BLaER1 treated with 17β-estradiol and CSF1 and Interleukin-3, amounts not matched to agents 10 nM and 100 nM (cell line): ENCODE measurements at regions not wholly inside any gene's neighbourhood (a gene's known extent, or its start where the extent isn't known, plus 50 kb on each side); places are given as distances from the start of the nearest gene placed in this dataset.

Experiments used
- H3K27ac ChIP-seq, 11 experiments: shearing (Covaris generic); formaldehyde crosslinking; 2 replicates each; pipeline ENCODE4 v1.8.1; 2022
- H3K27me3 ChIP-seq, 11 experiments: shearing (Covaris generic); formaldehyde crosslinking; 2 replicates each; pipeline ENCODE4 v1.8.1; 2022
- H3K36me3 ChIP-seq, 11 experiments: shearing (Covaris generic); formaldehyde crosslinking; 2 replicates each; pipeline ENCODE4 v1.8.1; 2022
- H3K4me1 ChIP-seq, 10 experiments: shearing (Covaris generic); formaldehyde crosslinking; 2 replicates each; pipeline ENCODE4 v1.8.1; 2022
- H3K4me2 ChIP-seq, 11 experiments: shearing (Covaris generic); formaldehyde crosslinking; 2 replicates each; pipeline ENCODE4 v1.8.1; 2022
- H3K4me3 ChIP-seq, 10 experiments: shearing (Covaris generic); formaldehyde crosslinking; 2 replicates each; pipeline ENCODE4 v1.8.1; 2022
- H3K9ac ChIP-seq, 11 experiments: shearing (Covaris generic); formaldehyde crosslinking; 2 replicates each; pipeline ENCODE4 v1.8.1; 2022
- H3K9me3 ChIP-seq, 11 experiments: shearing (Covaris generic); formaldehyde crosslinking; replicated peaks in 1 of 11; 2 replicates each; pipeline ENCODE4 v1.8.1; 2022
- H4K20me1 ChIP-seq, 11 experiments: shearing (Covaris generic); formaldehyde crosslinking; 2 replicates each; pipeline ENCODE4 v1.8.1; 2022
- Cebpa-rat ChIP-seq, 11 experiments: shearing (Covaris generic); IDR thresholded peaks; 2 replicates each; pipeline ENCODE4 v1.8.1; 2022

GRCh38 chr2:5227062-5227699 lies 465.0 kb upstream of the SOX11 start:
- H3K27ac ChIP-seq = no peak overlapping the region
- peak overlapping the region; percentile 1 to 62 (median 49); a peak in 20 of 22 replicates for H3K4me2 ChIP-seq
- no peak for TF ChIP-seq Cebpa-rat (IDR thresholded peaks at IDR 0.05)
- H3K36me3 ChIP-seq = no peaks in the 10 kb centered on the region
- H4K20me1 ChIP-seq = no peaks in the 10 kb centered on the region
- H3K9ac ChIP-seq = no peak overlapping the region
- no peaks in the 10 kb centered on the region for H3K27me3 ChIP-seq
- peaks cover 0 to 4% (median 0%) of the 10 kb centered on the region in 11 experiments; a peak in 1 of 22 replicates for H3K9me3 ChIP-seq
- H3K4me3 ChIP-seq = no peak overlapping the region
- peaks cover 0 to 8% (median 6%) of the 10 kb centered on the region in 10 experiments; a peak in 13 of 20 replicates for H3K4me1 ChIP-seq

- no peak overlapping the region for H3K27ac ChIP-seq
- H3K4me3 ChIP-seq = no peak overlapping the region
- no peaks in the 10 kb centered on the region for H3K27me3 ChIP-seq
- no peak for TF ChIP-seq Cebpa-rat (IDR thresholded peaks at IDR 0.05)
- no peaks in the 10 kb centered on the region for H3K36me3 ChIP-seq
- H3K4me1 ChIP-seq = peaks cover 0 to 8% (median 6%) of the 10 kb centered on the region in 10 experiments; a peak in 13 of 20 replicates
- H3K9me3 ChIP-seq = no peaks in the 10 kb centered on the region
- no peaks in the 10 kb centered on the region for H4K20me1 ChIP-seq
- H3K9ac ChIP-seq = no peak overlapping the region
- H3K4me2 ChIP-seq = no peak overlapping the region
These were observed 462.6 kb upstream of the SOX11 start for GRCh38 chr2:5229574-5229973.

DNA sequence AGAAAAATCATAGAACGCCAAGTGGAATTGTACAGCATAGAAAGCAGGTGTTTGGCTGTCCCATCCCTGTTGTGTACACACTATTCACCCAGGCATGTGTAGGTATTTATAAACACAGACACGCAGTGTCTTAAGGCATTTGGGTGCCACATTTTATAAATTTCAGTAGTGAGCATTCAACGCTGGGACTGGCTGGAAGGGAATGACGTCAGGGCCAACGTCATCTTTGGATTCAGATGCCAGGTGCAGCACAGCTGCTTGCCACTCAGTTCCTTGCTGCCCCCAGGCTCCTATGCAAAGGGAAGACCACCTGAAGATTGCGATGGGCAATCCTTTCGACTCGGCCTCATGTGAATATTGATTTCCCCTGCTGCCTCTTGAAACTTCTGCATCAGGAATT lies 461.7 kb upstream of the SOX11 start:
- Histone ChIP-seq H3K4me2 (no peak overlapping the region), H3K36me3 (no peaks in the 10 kb centered on the region), H4K20me1 (no peaks in the 10 kb centered on the region), H3K4me3 (no peak overlapping the region), H3K9me3 (no peaks in the 10 kb centered on the region), H3K9ac (no peak overlapping the region), H3K27ac (no peak overlapping the region), H3K27me3 (no peaks in the 10 kb centered on the region), H3K4me1 (peaks cover 0 to 8% (median 6%) of the 10 kb centered on the region in 10 experiments; a peak in 13 of 20 replicates)
- no peak for TF ChIP-seq Cebpa-rat (IDR thresholded peaks at IDR 0.05)

GRCh38 chr2:5230855-5231254 lies 461.3 kb upstream of the SOX11 start:
- Histone ChIP-seq H3K36me3 (no peaks in the 10 kb centered on the region), H3K27ac (no peak overlapping the region), H3K4me3 (no peak overlapping the region), H3K9me3 (no peaks in the 10 kb centered on the region), H3K9ac (no peak overlapping the region), H3K4me1 (peaks cover 0 to 8% (median 6%) of the 10 kb centered on the region in 10 experiments; a peak in 13 of 20 replicates), H3K27me3 (no peaks in the 10 kb centered on the region), H3K4me2 (no peak overlapping the region), H4K20me1 (no peaks in the 10 kb centered on the region)
- TF ChIP-seq Cebpa-rat (IDR thresholded peaks at IDR 0.05) = no peak

DNA sequence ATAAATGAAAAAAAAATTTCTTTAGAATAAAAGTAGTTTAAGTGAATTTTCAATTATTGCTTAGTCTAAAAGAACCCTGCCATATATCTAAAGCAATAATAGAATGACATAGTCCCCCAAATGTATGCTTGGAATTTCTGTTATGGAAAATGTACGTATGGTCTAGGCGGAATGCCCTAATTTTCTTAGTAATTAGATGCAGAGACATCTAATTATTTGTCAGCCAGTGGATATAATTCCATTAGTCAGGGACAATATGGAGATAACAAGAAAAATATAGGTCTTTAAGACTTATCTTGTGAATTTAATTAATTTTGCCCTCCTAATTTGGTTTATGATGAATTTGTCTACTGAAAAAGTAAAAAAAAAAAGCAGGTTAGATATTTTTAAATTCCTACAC lies 460.9 kb upstream of the SOX11 start:
- no peaks in the 10 kb centered on the region for H4K20me1 ChIP-seq
- peaks cover 0 to 8% (median 6%) of the 10 kb centered on the region in 10 experiments; a peak in 13 of 20 replicates for H3K4me1 ChIP-seq
- no peak overlapping the region for H3K9ac ChIP-seq
- H3K27me3 ChIP-seq = no peaks in the 10 kb centered on the region
- no peak for TF ChIP-seq Cebpa-rat (IDR thresholded peaks at IDR 0.05)
- no peak overlapping the region for H3K4me3 ChIP-seq
- H3K4me2 ChIP-seq = no peak overlapping the region
- no peaks in the 10 kb centered on the region for H3K9me3 ChIP-seq
- H3K27ac ChIP-seq = no peak overlapping the region
- H3K36me3 ChIP-seq = no peaks in the 10 kb centered on the region

DNA sequence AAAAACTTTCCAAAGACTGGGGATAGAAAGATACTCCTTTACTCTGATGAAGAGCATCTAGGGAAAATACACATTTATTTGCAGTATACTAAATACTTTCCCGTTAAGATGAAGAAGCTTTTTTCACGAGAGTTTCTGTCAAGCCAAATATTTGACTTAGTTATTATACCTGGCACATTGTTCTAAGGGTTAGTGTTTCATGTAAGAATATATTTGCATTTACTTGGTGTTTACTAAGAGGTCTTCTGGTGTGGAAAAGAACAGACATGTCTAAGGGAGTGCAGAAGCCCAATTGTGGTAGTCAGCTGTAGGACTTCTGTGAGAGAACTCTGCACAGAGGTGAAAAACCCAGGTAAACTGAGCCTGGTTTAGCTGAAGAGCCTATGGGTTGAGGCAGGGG lies 457.6 kb upstream of the SOX11 start:
- TF ChIP-seq Cebpa-rat (IDR thresholded peaks at IDR 0.05) = no peak
- Histone ChIP-seq H3K27ac (no peak overlapping the region), H3K9ac (no peak overlapping the region), H3K36me3 (no peaks in the 10 kb centered on the region), H3K4me2 (no peak overlapping the region), H3K4me3 (no peak overlapping the region), H3K9me3 (no peaks in the 10 kb centered on the region), H4K20me1 (no peaks in the 10 kb centered on the region), H3K27me3 (no peaks in the 10 kb centered on the region), H3K4me1 (no peaks in the 10 kb centered on the region)

DNA sequence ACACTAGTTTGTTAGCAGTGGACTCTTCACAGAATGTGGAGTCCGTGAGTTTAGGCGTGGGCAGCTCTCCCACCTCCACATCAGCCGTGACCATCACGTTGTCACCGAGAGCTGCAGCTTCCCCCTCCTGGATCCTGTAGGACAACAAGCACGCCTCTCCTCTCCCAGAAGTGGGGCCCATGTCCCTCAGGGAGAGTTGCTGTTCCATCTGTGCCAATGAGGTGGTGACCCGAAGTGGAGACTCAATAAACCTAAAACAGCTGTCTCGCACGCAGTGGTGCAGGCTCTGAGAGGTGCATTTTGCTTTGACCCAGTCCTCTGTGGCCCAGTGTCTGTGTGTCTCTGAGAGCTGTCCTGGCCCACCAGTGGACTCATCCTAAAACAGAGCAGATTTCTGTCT lies 456.5 kb upstream of the SOX11 start:
- no peaks in the 10 kb centered on the region for H3K36me3 ChIP-seq
- no peaks in the 10 kb centered on the region for H3K9me3 ChIP-seq
- no peak for TF ChIP-seq Cebpa-rat (IDR thresholded peaks at IDR 0.05)
- H3K9ac ChIP-seq = no peak overlapping the region
- no peak overlapping the region for H3K27ac ChIP-seq
- no peaks in the 10 kb centered on the region for H3K27me3 ChIP-seq
- H3K4me2 ChIP-seq = no peak overlapping the region
- H3K4me1 ChIP-seq = no peaks in the 10 kb centered on the region
- H4K20me1 ChIP-seq = no peaks in the 10 kb centered on the region
- no peak overlapping the region for H3K4me3 ChIP-seq

DNA sequence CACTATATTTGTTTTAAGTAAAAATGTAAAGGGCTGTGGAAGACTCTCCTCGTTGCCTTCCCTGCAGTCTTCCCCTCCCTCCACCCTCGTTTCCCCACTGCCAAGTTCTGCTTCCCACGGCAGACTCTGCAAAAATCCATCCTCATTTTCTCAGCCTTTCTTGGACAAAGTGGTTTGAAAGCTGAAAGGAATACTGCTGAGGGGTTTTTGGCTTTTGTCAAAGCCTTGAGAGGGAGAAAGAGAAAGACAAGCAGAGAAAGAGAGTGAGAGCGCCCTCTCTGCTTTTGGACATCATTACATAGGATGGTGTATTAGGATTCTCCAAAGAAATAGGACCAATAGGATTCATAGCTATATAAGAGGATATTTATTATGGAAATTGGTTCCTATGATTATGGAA lies 455.9 kb upstream of the SOX11 start:
- H4K20me1 ChIP-seq = no peaks in the 10 kb centered on the region
- H3K9me3 ChIP-seq = no peaks in the 10 kb centered on the region
- H3K4me1 ChIP-seq = no peaks in the 10 kb centered on the region
- no peak for TF ChIP-seq Cebpa-rat (IDR thresholded peaks at IDR 0.05)
- no peak overlapping the region for H3K4me3 ChIP-seq
- no peaks in the 10 kb centered on the region for H3K36me3 ChIP-seq
- H3K4me2 ChIP-seq = no peak overlapping the region
- no peaks in the 10 kb centered on the region for H3K27me3 ChIP-seq
- no peak overlapping the region for H3K9ac ChIP-seq
- no peak overlapping the region for H3K27ac ChIP-seq

DNA sequence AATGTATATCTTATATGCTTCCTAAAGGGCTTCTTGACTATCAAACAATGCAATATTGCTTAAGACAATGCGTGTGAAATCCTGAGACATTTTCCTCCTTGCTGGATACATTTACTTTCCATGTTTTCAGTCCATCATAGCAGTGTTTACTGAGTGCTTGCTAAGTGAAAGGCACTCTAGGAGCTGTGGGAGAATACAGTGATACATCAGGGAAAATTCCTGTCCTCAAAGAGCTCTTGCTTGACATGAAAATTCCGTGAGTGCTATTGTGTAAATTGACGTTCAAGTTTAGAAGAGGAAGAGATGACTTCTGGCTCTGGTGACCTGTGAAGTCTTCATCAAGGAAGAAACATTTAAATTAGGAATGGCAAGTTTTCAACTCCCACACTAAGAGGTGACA lies 449.4 kb upstream of the SOX11 start:
- TF ChIP-seq Cebpa-rat (IDR thresholded peaks at IDR 0.05) = no peak
- H3K9me3 ChIP-seq = no peaks in the 10 kb centered on the region
- H3K4me1 ChIP-seq = no peaks in the 10 kb centered on the region
- no peaks in the 10 kb centered on the region for H3K27me3 ChIP-seq
- no peak overlapping the region for H3K27ac ChIP-seq
- H4K20me1 ChIP-seq = no peaks in the 10 kb centered on the region
- H3K4me3 ChIP-seq = no peak overlapping the region
- H3K4me2 ChIP-seq = no peak overlapping the region
- H3K9ac ChIP-seq = no peak overlapping the region
- no peaks in the 10 kb centered on the region for H3K36me3 ChIP-seq

DNA sequence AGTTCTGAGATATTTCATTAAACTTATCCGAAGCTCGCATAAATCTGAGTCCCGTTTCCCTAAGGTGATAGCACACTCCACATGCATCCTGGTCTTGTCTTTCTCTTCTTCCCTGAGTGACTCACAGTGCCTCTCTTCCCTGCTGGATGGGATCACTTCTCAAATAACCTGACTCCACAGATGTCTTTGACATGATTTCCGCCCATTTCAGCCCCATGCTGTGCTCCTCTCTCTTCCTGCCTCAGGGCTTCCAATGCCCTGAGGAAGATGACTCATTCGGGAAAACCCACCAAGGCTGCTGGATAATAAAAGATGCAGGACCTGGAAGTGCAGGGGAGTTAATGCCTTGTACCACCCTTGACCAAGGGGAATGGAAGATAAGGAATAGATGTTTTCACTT lies 441.7 kb upstream of the SOX11 start:
- no peak for TF ChIP-seq Cebpa-rat (IDR thresholded peaks at IDR 0.05)
- H3K36me3 ChIP-seq = no peaks in the 10 kb centered on the region
- no peak overlapping the region for H3K9ac ChIP-seq
- no peak overlapping the region for H3K27ac ChIP-seq
- no peak overlapping the region for H3K4me2 ChIP-seq
- H4K20me1 ChIP-seq = no peaks in the 10 kb centered on the region
- H3K4me1 ChIP-seq = no peaks in the 10 kb centered on the region
- no peak overlapping the region for H3K4me3 ChIP-seq
- peaks cover 0 to 5% (median 0%) of the 10 kb centered on the region in 11 experiments; a peak in 1 of 22 replicates for H3K9me3 ChIP-seq
- no peaks in the 10 kb centered on the region for H3K27me3 ChIP-seq
